ENCODE measurements at regions not wholly inside any gene's neighbourhood (a gene's known extent, or its start where the extent isn't known, plus 50 kb on each side); places are given as distances from the start of the nearest gene placed in this dataset.

DNA sequence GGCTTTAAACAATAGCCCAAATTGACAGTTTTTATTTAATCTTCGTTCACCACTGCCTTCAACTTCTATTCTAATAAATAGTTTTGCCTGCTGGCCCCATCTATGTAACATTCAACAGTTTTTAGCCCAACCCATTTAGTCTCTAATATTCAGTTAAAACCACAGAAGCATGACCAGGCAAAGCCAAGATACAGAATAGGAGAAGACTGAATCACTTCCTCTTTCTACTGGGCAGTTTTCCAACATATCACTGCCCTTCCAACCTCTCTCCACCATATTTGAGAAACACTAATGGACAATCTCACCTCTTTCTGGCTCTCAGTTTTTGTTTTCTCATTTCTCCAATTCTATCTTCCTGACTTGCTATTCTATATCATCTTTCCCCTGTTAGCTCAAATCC lies 352.9 kb downstream of the DNAH5 start:
- no peak for TF ChIP-seq EZH2phosphoT487 (IDR thresholded peaks at IDR 0.05; ENCODE audit: borderline replicate concordance, low read length)
- no peak for TF ChIP-seq CTCF (IDR thresholded peaks at IDR 0.05; ENCODE audit: low read depth, low read length, poor library complexity, severe bottlenecking)

All from DOHH2 (cell line).